Stimulated activated naive CD8-positive, alpha-beta T cell treated with anti-CD3 and anti-CD28 coated beads, Interleukin-15, amount 100 ng/mL, for 72 hours (primary cell): ENCODE measurements at regions not wholly inside any gene's neighbourhood (a gene's known extent, or its start where the extent isn't known, plus 50 kb on each side); places are given as distances from the start of the nearest gene placed in this dataset.

Source experiments
- ATAC-seq: fragments of 150-1000 bp; cut with Tn5 transposase; 2 replicates; pipeline ENCODE4 v1.10.0; 2021; ENCODE audit warnings: mild to moderate bottlenecking, moderate library complexity
- DNase-seq, 2 donors: peaks; one replicate each; pipeline ENCODE4 v3.0.0; 2021 to 2022
- H3K27ac Mint-ChIP-seq, 2 donors: one replicate each; pipeline ENCODE4 v1.8.0; 2022; ENCODE audit warnings: mild to moderate bottlenecking in 2 of 2, mixed read lengths in 2 of 2, moderate library complexity in 2 of 2
- H3K27me3 Mint-ChIP-seq: one replicate; pipeline ENCODE4 v1.8.0; 2022; ENCODE audit warnings: mixed read lengths
- H3K4me1 Mint-ChIP-seq: one replicate; pipeline ENCODE4 v1.8.0; 2022; ENCODE audit warnings: mild to moderate bottlenecking, mixed read lengths
- H3K4me3 Mint-ChIP-seq, 2 donors: one replicate each; pipeline ENCODE4 v1.8.0; 2022; ENCODE audit warnings: mild to moderate bottlenecking in 2 of 2, mixed read lengths in 2 of 2, moderate library complexity in 1 of 2
- H3K9me3 Mint-ChIP-seq, 2 donors: one replicate each; pipeline ENCODE4 v1.8.0; 2022; ENCODE audit warnings: mixed read lengths in 2 of 2

GRCh38 chr3:14333215-14333614, 69.2 kb upstream of the SLC6A6 start:
- Mint-ChIP-seq H3K27ac (no peak overlapping the region), H3K4me3 (no peak overlapping the region), H3K9me3 (no peaks in the 10 kb centered on the region), H3K4me1 (no peaks in the 10 kb centered on the region), H3K27me3 (peaks cover 9% of the 10 kb centered on the region)
- ATAC-seq: no peak
- no peak for DNase-seq

- Mint-ChIP-seq H3K9me3 (no peaks in the 10 kb centered on the region), H3K4me1 (no peaks in the 10 kb centered on the region), H3K27me3 (peaks cover 9% of the 10 kb centered on the region), H3K27ac (no peak overlapping the region), H3K4me3 (no peak overlapping the region)
- no peak for ATAC-seq
- DNase-seq: no peak
Observed at GRCh38 chr3:14333621-14334020, 68.8 kb upstream of the SLC6A6 start.

GRCh38 chr3:14334136-14334535, 68.3 kb upstream of the SLC6A6 start:
- DNase-seq (no peak), ATAC-seq (no peak)
- Mint-ChIP-seq H3K4me3 (no peak overlapping the region), H3K4me1 (no peaks in the 10 kb centered on the region), H3K27me3 (peaks cover 9% of the 10 kb centered on the region), H3K9me3 (no peaks in the 10 kb centered on the region), H3K27ac (peak overlapping the region in 1 of 2 donors; percentile 64)

- Mint-ChIP-seq H3K27me3 (peaks cover 7% of the 10 kb centered on the region), H3K9me3 (no peaks in the 10 kb centered on the region), H3K4me3 (no peak overlapping the region), H3K4me1 (no peaks in the 10 kb centered on the region), H3K27ac (peak overlapping the region in 1 of 2 donors; percentile 43)
- ATAC-seq: no peak
- no peak for DNase-seq
Observed at GRCh38 chr3:14334936-14335335, 67.5 kb upstream of the SLC6A6 start.

GRCh38 chr3:14335774-14336748, 66.3 kb upstream of the SLC6A6 start:
- Mint-ChIP-seq H3K4me3 (no peak overlapping the region), H3K9me3 (no peaks in the 10 kb centered on the region), H3K27me3 (no peaks in the 10 kb centered on the region), H3K27ac (no peak overlapping the region), H3K4me1 (no peaks in the 10 kb centered on the region)
- no peak for ATAC-seq
- DNase-seq: no peak

GRCh38 chr3:14336749-14337598, 65.4 kb upstream of the SLC6A6 start:
- no peak for DNase-seq
- no peaks in the 10 kb centered on the region for H3K27me3 Mint-ChIP-seq
- no peak overlapping the region for H3K4me3 Mint-ChIP-seq
- no peaks in the 10 kb centered on the region for H3K9me3 Mint-ChIP-seq
- no peaks in the 10 kb centered on the region for H3K4me1 Mint-ChIP-seq
- no peak overlapping the region for H3K27ac Mint-ChIP-seq
- ATAC-seq: no peak

- Mint-ChIP-seq H3K9me3 (no peaks in the 10 kb centered on the region), H3K27ac (no peak overlapping the region), H3K27me3 (no peaks in the 10 kb centered on the region), H3K4me3 (no peak overlapping the region), H3K4me1 (no peaks in the 10 kb centered on the region)
- ATAC-seq (no peak), DNase-seq (no peak)
Observed at GRCh38 chr3:14337828-14338227, 64.6 kb upstream of the SLC6A6 start.

- Mint-ChIP-seq H3K9me3 (no peaks in the 10 kb centered on the region), H3K4me1 (no peaks in the 10 kb centered on the region), H3K27ac (no peak overlapping the region), H3K27me3 (no peaks in the 10 kb centered on the region), H3K4me3 (no peak overlapping the region)
- ATAC-seq: no peak
- DNase-seq: no peak
Observed at GRCh38 chr3:14338242-14338641, 64.2 kb upstream of the SLC6A6 start.

- no peak overlapping the region for H3K4me3 Mint-ChIP-seq
- no peak overlapping the region for H3K27ac Mint-ChIP-seq
- no peaks in the 10 kb centered on the region for H3K9me3 Mint-ChIP-seq
- no peaks in the 10 kb centered on the region for H3K27me3 Mint-ChIP-seq
- no peak for DNase-seq
- no peaks in the 10 kb centered on the region for H3K4me1 Mint-ChIP-seq
- ATAC-seq: no peak
Observed at GRCh38 chr3:14338898-14339458, 63.4 kb upstream of the SLC6A6 start.

- ATAC-seq: no peak
- Mint-ChIP-seq H3K9me3 (no peaks in the 10 kb centered on the region), H3K4me3 (no peak overlapping the region), H3K27ac (no peak overlapping the region), H3K27me3 (no peaks in the 10 kb centered on the region), H3K4me1 (no peaks in the 10 kb centered on the region)
- DNase-seq: no peak
Observed at GRCh38 chr3:14340960-14341708, 61.3 kb upstream of the SLC6A6 start.

GRCh38 chr3:14343338-14344112, 58.9 kb upstream of the SLC6A6 start:
- H3K4me1 Mint-ChIP-seq: no peaks in the 10 kb centered on the region
- peak overlapping the region in 1 of 2 donors; percentile 50 for H3K27ac Mint-ChIP-seq

GRCh38 chr3:14344351-14344750, 58.1 kb upstream of the SLC6A6 start:
- DNase-seq: no peak
- Mint-ChIP-seq H3K9me3 (no peaks in the 10 kb centered on the region), H3K27me3 (no peaks in the 10 kb centered on the region), H3K27ac (peak overlapping the region in 1 of 2 donors; percentile 70), H3K4me1 (no peaks in the 10 kb centered on the region), H3K4me3 (no peak overlapping the region)
- no peak for ATAC-seq

More at GRCh38 chr3:14343338-14344112, 58.9 kb upstream of the SLC6A6 start:
- DNase-seq (no peak), ATAC-seq (no peak)
- Mint-ChIP-seq H3K9me3 (no peaks in the 10 kb centered on the region), H3K27me3 (no peaks in the 10 kb centered on the region), H3K4me3 (no peak overlapping the region)

- H3K4me1 Mint-ChIP-seq: no peaks in the 10 kb centered on the region
- H3K4me3 Mint-ChIP-seq: no peak overlapping the region
- ATAC-seq (no peak), DNase-seq (no peak)
- H3K27me3 Mint-ChIP-seq: no peaks in the 10 kb centered on the region
- no peaks in the 10 kb centered on the region for H3K9me3 Mint-ChIP-seq
- H3K27ac Mint-ChIP-seq: no peak overlapping the region
Observed at GRCh38 chr3:14345496-14346150, 56.8 kb upstream of the SLC6A6 start.

GRCh38 chr3:14346191-14346590, 56.2 kb upstream of the SLC6A6 start:
- ATAC-seq (no peak), DNase-seq (no peak)
- no peaks in the 10 kb centered on the region for H3K9me3 Mint-ChIP-seq
- H3K27ac Mint-ChIP-seq: no peak overlapping the region
- H3K4me3 Mint-ChIP-seq: no peak overlapping the region
- H3K4me1 Mint-ChIP-seq: no peaks in the 10 kb centered on the region
- no peaks in the 10 kb centered on the region for H3K27me3 Mint-ChIP-seq
